RWPE1 (cell line): ENCODE measurements at regions not wholly inside any gene's neighbourhood (a gene's known extent, or its start where the extent isn't known, plus 50 kb on each side); places are given as distances from the start of the nearest gene placed in this dataset.

Source experiments
- CTCF ChIA-PET: fragments of 350-600 bp; sonication (Branson Sonifier 250); formaldehyde crosslinking; extraction: SDS; loops from one replicate; lab custom pipeline; 2021; lab: Yijun Ruan, JAX
- POLR2A ChIA-PET: fragments of 400-600 bp; formaldehyde crosslinking; extraction: SDS; loops from one replicate; lab custom pipeline; 2020; ENCODE audit warnings: antibody characterized with exemption; ENCODE audit not compliant: low non-redundant PET; lab: Yijun Ruan, JAX
- DNase-seq: peaks from one replicate; pipeline ENCODE4 v3.0.0; 2012; ENCODE audit warnings: low spot score
- H3K27ac ChIP-seq: fragments of 450-650 bp; 2 replicates; pipeline ENCODE4 v1.5.1; 2017
- CTCF ChIP-seq: fragments of 450-650 bp; conservative IDR thresholded peaks from 2 replicates; pipeline ENCODE4 v1.5.1; 2017; ENCODE audit warnings: low read depth, mild to moderate bottlenecking

DNA sequence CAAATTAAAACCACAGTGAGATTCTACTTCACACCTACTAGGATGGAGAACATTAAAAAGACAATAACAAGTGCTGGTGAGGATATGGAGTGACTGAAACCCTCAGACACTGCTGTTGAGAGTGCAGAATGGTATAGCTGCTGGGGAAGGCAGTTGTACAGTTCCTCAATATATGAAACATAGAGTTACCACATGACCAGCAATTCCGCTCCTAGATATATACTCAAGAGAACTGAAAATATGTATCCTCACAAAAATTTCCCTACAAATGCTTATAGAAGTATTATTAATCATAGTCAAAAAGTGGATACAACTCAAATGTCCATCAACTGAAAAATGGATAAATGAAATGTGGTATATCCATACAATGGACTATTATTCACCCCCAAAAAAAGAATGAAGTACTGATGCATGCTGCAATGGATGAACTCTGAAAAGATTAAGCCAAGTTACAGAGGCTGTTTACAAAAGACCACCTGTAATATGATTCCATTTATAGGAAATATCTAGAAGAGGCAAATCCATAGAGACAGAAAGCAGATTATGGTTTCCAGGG, 164.7 kb upstream of the IGF1R start:
- DNase-seq: no peak
- POLR2A ChIA-PET: no interaction called here
- CTCF ChIA-PET: no interaction called here
- no peak for TF ChIP-seq CTCF
- no peak overlapping the region for H3K27ac ChIP-seq

- POLR2A ChIA-PET: no interaction called here
- no peak overlapping the region for H3K27ac ChIP-seq
- no peak for TF ChIP-seq CTCF
- no peak for DNase-seq
- CTCF ChIA-PET: no interaction called here
Measured at GRCh38 chr15:98484914-98485313, 163.4 kb upstream of the IGF1R start.

- no peak for TF ChIP-seq CTCF
- CTCF ChIA-PET: interaction anchor here (0.8 kb wide), 1 partner anchor 33 kb away, joined by 3 read pairs; no protein-coding TSS in a partner anchor
- POLR2A ChIA-PET: no interaction called here
- H3K27ac ChIP-seq: no peak overlapping the region
- DNase-seq: no peak
Measured at GRCh38 chr15:98485451-98485850, 162.9 kb upstream of the IGF1R start.

DNA sequence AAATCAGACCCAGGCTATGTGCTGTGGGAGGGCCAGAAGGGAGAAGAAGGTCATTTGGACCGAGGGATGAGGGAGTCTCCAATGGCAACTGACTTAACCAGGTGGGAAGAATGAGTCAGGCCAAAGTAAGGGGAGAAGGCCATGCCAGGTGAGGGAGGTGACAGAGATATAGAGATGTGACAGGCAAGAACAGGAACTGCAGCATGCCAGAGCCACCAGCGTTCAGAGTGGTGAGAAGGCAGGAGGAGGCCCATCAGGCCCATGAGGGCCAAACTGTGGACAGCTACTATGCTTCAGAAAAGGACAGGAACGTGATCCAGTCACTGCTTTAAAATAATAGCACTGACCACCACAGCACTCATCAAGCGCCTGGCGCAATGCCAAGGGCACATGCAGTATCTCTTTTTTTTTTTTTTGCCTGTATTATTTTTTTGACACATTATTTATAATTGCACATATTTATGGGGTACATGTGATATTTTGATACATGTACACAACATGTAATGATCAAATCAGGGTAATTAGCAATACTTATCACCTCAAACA, 154.3 kb upstream of the IGF1R start:
- no peak for DNase-seq
- H3K27ac ChIP-seq: no peak overlapping the region
- POLR2A ChIA-PET: no interaction called here
- CTCF ChIA-PET: no interaction called here
- TF ChIP-seq CTCF: no peak

- no peak for TF ChIP-seq CTCF
- CTCF ChIA-PET: interaction anchor here (0.5 to 1.4 kb wide), 3 partner anchors 18 to 601 kb away, joined by 4 read pairs; no protein-coding TSS in a partner anchor
Measured at GRCh38 chr15:98501192-98501591, 147.1 kb upstream of the IGF1R start.

GRCh38 chr15:98501632-98502031, 146.7 kb upstream of the IGF1R start:
- ChIA-PET CTCF (interaction anchor here (1.4 kb wide), 1 partner anchor 17 kb away, joined by 4 read pairs; no protein-coding TSS in a partner anchor), POLR2A (no interaction called here)
- H3K27ac ChIP-seq: no peak overlapping the region
- DNase-seq: no peak
- TF ChIP-seq CTCF: no peak

More at GRCh38 chr15:98501192-98501591, 147.1 kb upstream of the IGF1R start:
- POLR2A ChIA-PET: no interaction called here
- no peak overlapping the region for H3K27ac ChIP-seq
- no peak for DNase-seq
